ENCODE measurements at regions not wholly inside any gene's neighbourhood (a gene's known extent, or its start where the extent isn't known, plus 50 kb on each side); places are given as distances from the start of the nearest gene placed in this dataset.

DNA sequence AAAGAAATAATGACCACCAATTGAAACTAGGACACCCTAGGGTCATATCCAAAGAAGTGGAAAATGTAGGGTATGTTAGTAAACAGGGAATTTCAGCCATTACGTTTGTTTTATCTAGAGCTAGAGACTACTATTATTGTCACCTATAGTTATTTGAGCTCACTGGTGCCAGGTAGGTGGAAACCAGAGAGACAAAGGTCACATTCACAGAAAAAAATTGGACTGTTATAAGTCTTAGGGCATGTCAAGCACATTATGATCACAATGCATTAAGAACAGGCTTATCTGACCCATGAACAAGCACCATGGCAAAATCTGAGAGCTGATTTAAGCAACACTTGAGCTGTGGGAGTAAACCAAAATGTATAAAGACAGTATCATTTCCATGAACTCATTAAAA is 530.1 kb upstream of the CITED2 start:
- no CpG with 5 or more reads among the region's 1 CpG for WGBS (ENCODE audit: insufficient coverage)
- no peaks in the 10 kb centered on the region for H3K36me3 ChIP-seq (ENCODE audit: control insufficient read depth, insufficient read depth, low read length)
- no peak overlapping the region for H3K4me3 ChIP-seq (ENCODE audit: low read depth, low read length)
- no peaks in the 10 kb centered on the region for H3K27me3 ChIP-seq (ENCODE audit: control insufficient read depth, insufficient read depth, low read length)
- H3K4me1 ChIP-seq (ENCODE audit: control insufficient read depth, insufficient read depth, low read length) = no peaks in the 10 kb centered on the region
- H3K9me3 ChIP-seq (ENCODE audit: control insufficient read depth, insufficient read depth, low read length) = no peaks in the 10 kb centered on the region
- no peak for DNase-seq (ENCODE audit: low read depth in 4 of 6, low spot score in 6 of 6)
- H3K27ac ChIP-seq (ENCODE audit: low read depth, low read length) = no peak overlapping the region

GRCh38 chr6:139904158-139904533 is 529.7 kb upstream of the CITED2 start:
- Histone ChIP-seq H3K4me1 (ENCODE audit: control insufficient read depth, insufficient read depth, low read length) (no peaks in the 10 kb centered on the region), H3K9me3 (ENCODE audit: control insufficient read depth, insufficient read depth, low read length) (no peaks in the 10 kb centered on the region), H3K4me3 (ENCODE audit: low read depth, low read length) (no peak overlapping the region), H3K27ac (ENCODE audit: low read depth, low read length) (no peak overlapping the region), H3K36me3 (ENCODE audit: control insufficient read depth, insufficient read depth, low read length) (no peaks in the 10 kb centered on the region), H3K27me3 (ENCODE audit: control insufficient read depth, insufficient read depth, low read length) (no peaks in the 10 kb centered on the region)
- no peak for DNase-seq (ENCODE audit: low read depth in 4 of 6, low spot score in 6 of 6)

DNA sequence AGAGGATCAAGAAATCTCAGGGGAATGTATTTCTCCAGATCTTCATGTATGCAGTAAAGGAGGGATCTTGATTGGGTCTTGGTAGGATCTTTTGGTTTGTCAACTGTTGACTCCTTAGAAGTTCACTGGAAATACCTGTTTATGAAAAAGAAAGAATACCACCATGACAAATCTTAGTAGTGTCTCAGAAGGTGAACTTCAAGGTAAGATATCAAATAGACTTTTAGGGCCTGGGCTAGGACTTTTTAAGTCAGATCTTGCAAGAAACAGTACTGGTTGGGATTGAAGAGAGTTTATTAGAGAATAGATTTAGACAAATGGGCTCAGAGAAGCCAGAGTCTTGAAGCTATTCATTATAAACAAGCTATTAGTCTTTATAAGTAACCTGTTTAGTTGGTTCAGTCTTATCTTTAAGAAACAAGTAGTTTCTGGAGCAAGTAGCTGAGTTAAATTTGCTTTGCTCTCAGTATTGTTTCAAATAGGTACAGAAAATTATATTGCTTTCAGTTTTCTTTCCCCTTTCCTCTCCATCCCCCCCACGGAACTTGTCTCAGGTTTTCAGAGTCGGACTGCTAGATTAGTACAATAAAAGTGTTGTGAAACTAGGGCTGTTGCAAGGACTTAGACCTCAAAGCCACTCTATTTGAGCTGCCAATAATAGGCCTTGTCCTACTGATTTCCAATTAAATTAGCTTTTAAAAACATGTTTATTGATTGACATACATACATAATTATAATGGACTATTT is 529.1 kb upstream of the CITED2 start:
- no peak overlapping the region for H3K4me3 ChIP-seq (ENCODE audit: low read depth, low read length)
- no CpG with 5 or more reads among the region's 2 CpGs for WGBS (ENCODE audit: insufficient coverage)
- DNase-seq (ENCODE audit: low read depth in 4 of 6, low spot score in 6 of 6) = no peak

GRCh38 chr6:139895205-139895793 is 520.9 kb upstream of the CITED2 start:
- no peaks in the 10 kb centered on the region for H3K36me3 ChIP-seq (ENCODE audit: control insufficient read depth, insufficient read depth, low read length)
- no peak overlapping the region for H3K4me3 ChIP-seq (ENCODE audit: low read depth, low read length)
- DNase-seq (ENCODE audit: low read depth in 4 of 6, low spot score in 6 of 6) = no peak
- no CpG with 5 or more reads among the region's 1 CpG for WGBS (ENCODE audit: insufficient coverage)
- H3K27ac ChIP-seq (ENCODE audit: low read depth, low read length) = no peak overlapping the region
- H3K4me1 ChIP-seq (ENCODE audit: control insufficient read depth, insufficient read depth, low read length) = no peaks in the 10 kb centered on the region
- no peaks in the 10 kb centered on the region for H3K9me3 ChIP-seq (ENCODE audit: control insufficient read depth, insufficient read depth, low read length)
- H3K27me3 ChIP-seq (ENCODE audit: control insufficient read depth, insufficient read depth, low read length) = no peaks in the 10 kb centered on the region

More for the DNA sequence above, 529.1 kb upstream of the CITED2 start:
- Histone ChIP-seq H3K4me1 (ENCODE audit: control insufficient read depth, insufficient read depth, low read length) (no peaks in the 10 kb centered on the region), H3K9me3 (ENCODE audit: control insufficient read depth, insufficient read depth, low read length) (no peaks in the 10 kb centered on the region), H3K27ac (ENCODE audit: low read depth, low read length) (no peak overlapping the region), H3K36me3 (ENCODE audit: control insufficient read depth, insufficient read depth, low read length) (no peaks in the 10 kb centered on the region), H3K27me3 (ENCODE audit: control insufficient read depth, insufficient read depth, low read length) (no peaks in the 10 kb centered on the region)

GRCh38 chr6:139894271-139894670 is 519.8 kb upstream of the CITED2 start:
- 98% methylated on average over 8 of the region's 8 CpGs for WGBS (ENCODE audit: insufficient coverage)

DNA sequence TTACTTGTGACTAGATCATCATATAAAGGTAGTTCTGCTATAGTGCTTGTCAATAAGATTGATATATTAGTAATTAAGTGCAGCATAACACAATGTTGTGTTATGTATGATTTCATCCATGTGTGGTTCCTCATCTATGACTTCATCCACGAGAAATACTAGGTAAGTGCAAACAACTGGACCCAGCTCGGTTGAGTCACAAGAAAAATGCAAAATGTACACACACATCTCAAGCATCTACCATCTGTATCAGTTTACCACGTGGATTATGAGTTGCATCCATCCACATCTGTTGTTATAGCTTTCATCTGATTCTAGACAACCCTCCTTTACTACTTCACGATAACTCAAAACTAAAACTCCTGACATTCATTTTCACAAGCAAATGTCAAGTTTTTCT is 517.0 kb upstream of the CITED2 start:
- Histone ChIP-seq H3K4me1 (ENCODE audit: control insufficient read depth, insufficient read depth, low read length) (no peaks in the 10 kb centered on the region), H3K27me3 (ENCODE audit: control insufficient read depth, insufficient read depth, low read length) (no peaks in the 10 kb centered on the region), H3K9me3 (ENCODE audit: control insufficient read depth, insufficient read depth, low read length) (no peaks in the 10 kb centered on the region), H3K36me3 (ENCODE audit: control insufficient read depth, insufficient read depth, low read length) (no peaks in the 10 kb centered on the region), H3K27ac (ENCODE audit: low read depth, low read length) (no peak overlapping the region), H3K4me3 (ENCODE audit: low read depth, low read length) (no peak overlapping the region)
- no peak for DNase-seq (ENCODE audit: low read depth in 4 of 6, low spot score in 6 of 6)
- WGBS (ENCODE audit: insufficient coverage) = 76% methylated on average over 2 of the region's 4 CpGs

More at GRCh38 chr6:139894271-139894670, 519.8 kb upstream of the CITED2 start:
- H3K27ac ChIP-seq (ENCODE audit: low read depth, low read length) = no peak overlapping the region
- DNase-seq (ENCODE audit: low read depth in 4 of 6, low spot score in 6 of 6) = no peak
- no peaks in the 10 kb centered on the region for H3K9me3 ChIP-seq (ENCODE audit: control insufficient read depth, insufficient read depth, low read length)
- no peaks in the 10 kb centered on the region for H3K27me3 ChIP-seq (ENCODE audit: control insufficient read depth, insufficient read depth, low read length)
- H3K4me3 ChIP-seq (ENCODE audit: low read depth, low read length) = no peak overlapping the region
- H3K4me1 ChIP-seq (ENCODE audit: control insufficient read depth, insufficient read depth, low read length) = no peaks in the 10 kb centered on the region
- H3K36me3 ChIP-seq (ENCODE audit: control insufficient read depth, insufficient read depth, low read length) = no peaks in the 10 kb centered on the region

- Histone ChIP-seq H3K4me1 (ENCODE audit: control insufficient read depth, insufficient read depth, low read length) (no peaks in the 10 kb centered on the region), H3K27ac (ENCODE audit: low read depth, low read length) (no peak overlapping the region), H3K9me3 (ENCODE audit: control insufficient read depth, insufficient read depth, low read length) (no peaks in the 10 kb centered on the region), H3K36me3 (ENCODE audit: control insufficient read depth, insufficient read depth, low read length) (no peaks in the 10 kb centered on the region), H3K27me3 (ENCODE audit: control insufficient read depth, insufficient read depth, low read length) (no peaks in the 10 kb centered on the region), H3K4me3 (ENCODE audit: low read depth, low read length) (no peak overlapping the region)
- peak in 2 of 6 donors; percentile 60 to 80 for DNase-seq (ENCODE audit: low read depth in 4 of 6, low spot score in 6 of 6)
- WGBS (ENCODE audit: insufficient coverage) = no CpG with 5 or more reads among the region's 3 CpGs
Measured at GRCh38 chr6:139888681-139889122, 514.3 kb upstream of the CITED2 start.

GRCh38 chr6:139887275-139887674 is 512.8 kb upstream of the CITED2 start:
- Histone ChIP-seq H3K4me3 (ENCODE audit: low read depth, low read length) (no peak overlapping the region), H3K36me3 (ENCODE audit: control insufficient read depth, insufficient read depth, low read length) (no peaks in the 10 kb centered on the region), H3K27ac (ENCODE audit: low read depth, low read length) (no peak overlapping the region), H3K4me1 (ENCODE audit: control insufficient read depth, insufficient read depth, low read length) (peaks cover 2% of the 10 kb centered on the region), H3K27me3 (ENCODE audit: control insufficient read depth, insufficient read depth, low read length) (no peaks in the 10 kb centered on the region), H3K9me3 (ENCODE audit: control insufficient read depth, insufficient read depth, low read length) (no peaks in the 10 kb centered on the region)
- DNase-seq (ENCODE audit: low read depth in 4 of 6, low spot score in 6 of 6) = no peak
- WGBS (ENCODE audit: insufficient coverage) = no CpG with 5 or more reads among the region's 3 CpGs

- no peaks in the 10 kb centered on the region for H3K9me3 ChIP-seq (ENCODE audit: control insufficient read depth, insufficient read depth, low read length)
- no peak overlapping the region for H3K4me3 ChIP-seq (ENCODE audit: low read depth, low read length)
- no peak for DNase-seq (ENCODE audit: low read depth in 4 of 6, low spot score in 6 of 6)
- H3K4me1 ChIP-seq (ENCODE audit: control insufficient read depth, insufficient read depth, low read length) = peaks cover 8% of the 10 kb centered on the region
- 83% methylated on average over 3 of the region's 6 CpGs for WGBS (ENCODE audit: insufficient coverage)
- no peak overlapping the region for H3K27ac ChIP-seq (ENCODE audit: low read depth, low read length)
- no peaks in the 10 kb centered on the region for H3K36me3 ChIP-seq (ENCODE audit: control insufficient read depth, insufficient read depth, low read length)
- no peaks in the 10 kb centered on the region for H3K27me3 ChIP-seq (ENCODE audit: control insufficient read depth, insufficient read depth, low read length)
Measured at GRCh38 chr6:139886396-139886795, 511.9 kb upstream of the CITED2 start.

DNA sequence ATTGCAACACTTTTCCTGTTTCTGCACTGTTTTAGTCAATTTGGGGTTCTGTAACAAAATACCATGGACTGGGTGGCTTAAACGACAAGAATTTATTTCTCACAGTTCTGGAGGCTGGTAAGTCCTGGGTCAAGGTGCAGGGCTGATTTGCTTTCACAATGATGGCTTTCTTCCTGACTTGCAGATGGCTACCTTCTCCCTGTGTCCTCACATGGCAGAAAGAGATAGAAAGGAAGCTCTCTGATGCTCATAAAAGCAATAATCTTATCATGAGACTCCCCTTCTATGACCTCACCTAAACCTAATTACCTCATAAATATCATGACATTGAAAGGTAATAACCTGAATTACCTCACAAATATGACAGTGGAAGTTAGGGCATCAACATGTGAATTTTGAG is 511.5 kb upstream of the CITED2 start:
- Histone ChIP-seq H3K4me1 (ENCODE audit: control insufficient read depth, insufficient read depth, low read length) (peaks cover 8% of the 10 kb centered on the region), H3K36me3 (ENCODE audit: control insufficient read depth, insufficient read depth, low read length) (no peaks in the 10 kb centered on the region), H3K4me3 (ENCODE audit: low read depth, low read length) (no peak overlapping the region), H3K9me3 (ENCODE audit: control insufficient read depth, insufficient read depth, low read length) (no peaks in the 10 kb centered on the region), H3K27me3 (ENCODE audit: control insufficient read depth, insufficient read depth, low read length) (no peaks in the 10 kb centered on the region), H3K27ac (ENCODE audit: low read depth, low read length) (no peak overlapping the region)
- DNase-seq (ENCODE audit: low read depth in 4 of 6, low spot score in 6 of 6) = no peak
- 40% methylated on average over 1 of the region's 1 CpG for WGBS (ENCODE audit: insufficient coverage)
